ENCODE measurements at regions not wholly inside any gene's neighbourhood (a gene's known extent, or its start where the extent isn't known, plus 50 kb on each side); places are given as distances from the start of the nearest gene placed in this dataset.
A peak's percentile ranks its signal among the peaks of the same experiment; 100 is the strongest.

DNA sequence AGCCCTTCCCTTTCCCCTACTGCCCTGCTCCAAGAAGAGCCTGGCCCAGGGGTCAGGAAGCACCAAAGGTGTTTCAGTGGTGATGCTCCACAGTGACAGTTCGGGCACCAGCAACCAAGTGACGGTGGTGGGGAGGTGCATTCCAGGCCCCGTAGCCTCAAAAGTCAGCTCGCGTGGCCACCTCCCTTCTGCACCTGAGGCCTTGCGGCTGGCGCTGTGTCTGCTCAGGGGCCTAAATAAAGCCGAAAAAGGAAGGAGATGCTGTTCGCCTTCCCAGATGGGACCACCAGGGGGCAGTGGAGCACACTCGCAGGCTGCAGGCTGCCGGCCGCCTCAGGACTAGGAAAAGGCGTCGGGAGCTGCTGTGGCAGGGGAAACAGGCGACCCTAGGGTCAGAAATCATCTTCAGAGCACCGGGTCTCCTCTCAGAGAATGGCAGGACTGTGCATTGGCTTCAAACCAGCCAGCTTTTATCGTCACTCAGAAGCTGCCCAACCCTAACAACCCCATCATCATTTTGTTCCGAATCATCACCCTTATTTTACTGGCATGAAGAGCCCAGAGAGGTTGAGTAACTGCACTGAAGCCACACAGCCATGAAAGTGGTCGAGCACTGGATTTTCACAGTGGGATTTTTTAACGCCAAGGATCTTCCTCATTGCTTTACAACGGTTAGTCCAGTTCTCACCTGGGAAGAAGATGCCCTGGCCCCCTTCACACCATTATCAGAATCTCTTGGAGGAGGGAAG, 213.0 kb upstream of the CELF4 start:
- peak; percentile 67 to 71 for DNase-seq

DNA sequence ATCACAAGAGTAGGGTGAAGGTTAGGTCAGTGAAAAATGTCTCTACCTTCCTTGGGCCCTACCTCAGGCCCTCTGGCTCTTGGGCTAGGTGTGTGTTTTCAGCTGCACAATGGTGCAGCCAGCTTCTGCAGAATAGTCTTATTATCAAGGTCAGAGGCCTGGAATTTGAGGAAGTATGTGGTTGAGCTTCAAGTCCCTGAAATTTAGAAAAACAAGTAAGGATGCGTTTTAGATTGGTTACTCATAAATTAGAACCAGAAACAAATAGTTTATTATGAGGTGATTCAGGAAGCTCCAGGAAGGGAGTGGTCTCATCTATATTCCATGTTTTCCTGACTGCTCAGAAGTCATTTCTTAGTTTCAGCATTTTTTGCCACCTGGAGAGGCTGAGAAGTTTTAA, 204.2 kb upstream of the CELF4 start:
- peak; percentile 23 to 45 for DNase-seq

DNA sequence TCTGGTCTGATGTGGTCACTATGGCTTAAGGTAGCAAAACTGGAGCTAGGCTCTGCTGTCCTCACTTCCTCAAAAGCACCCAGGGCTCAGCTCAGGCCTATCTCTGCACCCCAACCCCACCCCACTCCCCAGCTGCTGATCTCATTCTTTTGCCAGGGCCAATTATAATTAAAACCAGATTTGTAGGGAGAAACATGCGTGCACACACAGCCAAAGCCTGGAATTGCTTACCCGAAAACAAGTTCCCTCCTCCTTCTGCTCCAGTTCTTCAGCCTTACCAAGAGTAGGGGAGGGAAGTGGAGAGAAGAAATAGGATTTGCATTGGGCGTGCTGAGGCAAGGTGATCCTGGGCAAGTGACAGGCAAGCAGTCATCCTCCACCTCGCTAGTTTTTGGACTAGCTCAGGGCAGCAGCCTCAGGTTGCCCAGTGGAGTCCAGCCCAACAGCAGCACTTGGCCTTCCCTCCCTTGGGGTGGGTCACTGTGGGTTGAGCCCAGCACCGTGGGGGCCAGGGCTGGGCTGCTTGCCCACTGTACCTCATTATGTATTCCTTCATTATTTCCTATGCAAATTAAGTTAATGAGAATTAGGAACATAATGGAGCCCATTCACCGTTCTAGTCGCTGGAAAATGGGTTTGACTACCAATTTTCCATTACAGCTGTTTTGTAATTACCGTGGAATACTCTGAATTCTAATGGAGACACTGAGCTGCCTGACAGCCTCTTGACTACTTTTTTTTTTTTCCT, 199.1 kb upstream of the CELF4 start:
- no peak for DNase-seq

DNA sequence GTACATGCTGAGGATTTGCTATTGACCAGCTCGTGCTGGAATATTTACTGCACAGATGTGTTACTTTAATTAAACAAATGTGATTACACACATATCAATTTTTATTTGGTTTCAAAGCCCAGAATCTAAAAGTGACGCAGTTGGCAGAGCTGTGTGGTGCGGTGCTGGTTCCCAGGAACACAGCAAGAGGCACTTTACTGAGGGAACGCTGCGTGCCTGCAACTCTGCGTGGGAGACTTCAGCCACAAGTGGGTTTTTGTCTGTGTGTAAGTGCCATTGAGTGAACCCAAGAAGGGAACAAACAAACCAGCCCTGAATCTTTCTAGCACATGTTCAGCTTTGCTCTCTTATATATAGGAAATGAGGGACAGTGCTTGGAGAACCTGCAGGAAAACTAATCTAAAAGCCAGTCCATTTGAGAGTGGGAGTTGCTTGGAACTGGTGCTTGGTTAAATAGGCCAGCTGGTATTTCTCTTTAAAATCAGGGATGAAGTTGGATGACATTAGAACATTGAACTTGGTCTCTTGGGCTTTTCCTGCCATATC, 196.6 kb upstream of the CELF4 start:
- DNase-seq, result no peak

DNA sequence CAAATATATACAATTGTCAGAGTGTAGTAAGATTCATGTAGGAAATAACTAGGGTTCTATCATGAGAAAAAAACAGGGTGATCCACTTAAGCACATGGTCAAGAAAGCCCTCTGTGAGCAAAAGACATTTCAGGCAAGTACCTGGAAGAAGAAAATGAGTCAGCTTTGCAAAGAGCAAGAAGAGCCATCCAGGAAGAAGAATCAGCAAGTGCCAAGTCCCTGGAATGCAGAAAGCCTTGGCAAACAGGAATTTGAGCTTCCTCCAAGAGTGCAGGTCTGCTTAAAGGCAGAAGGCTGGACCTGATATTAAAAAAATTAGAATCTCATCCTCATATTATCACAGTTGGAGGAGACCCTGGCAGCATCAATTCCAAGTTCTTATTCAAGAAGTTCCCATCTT, 188.5 kb upstream of the CELF4 start:
- DNase-seq, result no peak

DNA sequence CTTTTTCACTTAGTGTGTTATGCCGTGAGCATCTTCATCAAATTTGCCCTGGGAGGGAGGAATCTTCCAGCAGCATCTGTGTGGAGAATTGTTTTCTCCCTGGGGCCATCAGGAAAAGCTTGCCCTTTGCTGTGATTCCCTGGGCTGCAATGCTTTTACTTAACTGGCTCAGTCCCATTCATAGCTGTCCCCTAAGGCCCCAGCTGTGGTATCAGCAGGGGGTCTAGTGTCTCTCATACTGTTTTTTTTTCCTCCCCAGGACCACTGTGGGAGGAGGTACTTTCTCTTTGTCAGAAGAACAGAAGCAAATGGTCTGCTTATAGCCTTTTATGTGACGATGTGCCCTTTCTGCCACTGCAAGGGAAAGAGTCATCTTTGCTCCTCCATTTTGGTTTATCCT, 176.8 kb upstream of the CELF4 start:
- DNase-seq, result no peak

DNA sequence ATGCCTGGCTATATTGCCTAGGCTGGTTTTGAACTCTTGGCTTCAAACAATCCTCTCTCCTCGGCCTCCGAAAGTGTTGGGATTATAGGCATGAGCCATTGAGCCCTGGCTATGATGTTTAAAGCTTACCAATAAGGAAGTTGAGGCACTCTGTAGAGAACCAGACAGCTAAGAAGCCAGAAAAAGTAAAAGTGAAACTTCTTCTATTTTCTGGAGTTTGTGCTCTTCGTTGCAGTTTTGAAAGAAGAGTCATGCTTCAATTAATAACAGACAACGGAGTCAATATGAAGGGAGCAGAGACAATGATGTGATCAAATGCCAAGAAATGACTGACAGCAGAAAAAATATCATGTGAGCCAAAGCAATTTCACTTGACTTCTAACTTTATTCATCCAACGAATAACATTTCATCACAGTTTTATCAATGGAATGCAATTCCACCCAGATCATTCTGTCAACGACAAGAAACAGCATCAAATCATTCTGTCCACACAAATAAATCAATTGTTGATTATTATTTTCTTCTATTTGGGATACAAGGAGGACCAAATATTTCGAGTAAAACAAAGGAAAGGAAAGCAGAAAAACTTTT, 175.5 kb upstream of the CELF4 start:
- no peak for DNase-seq

DNA sequence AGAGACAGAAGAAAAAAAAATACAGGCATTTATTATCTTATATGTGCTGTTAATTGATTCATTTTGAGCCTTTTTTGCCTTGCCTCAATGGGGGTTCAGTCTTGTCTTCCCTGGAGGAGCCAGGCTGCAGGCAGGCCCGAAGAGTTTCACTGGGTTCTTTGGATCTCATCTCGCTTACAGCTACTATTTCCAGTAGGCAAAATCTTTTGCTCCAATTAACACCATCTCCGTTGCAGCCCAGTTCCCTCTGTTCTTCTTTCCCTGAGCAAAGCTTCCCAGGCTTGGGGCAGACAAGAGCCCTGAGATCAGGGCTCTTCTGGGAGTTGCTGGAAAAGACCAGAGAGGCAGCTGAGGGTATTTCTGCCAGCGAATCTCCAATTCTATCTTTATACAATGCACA, 168.8 kb upstream of the CELF4 start:
- DNase-seq, result no peak

DNA sequence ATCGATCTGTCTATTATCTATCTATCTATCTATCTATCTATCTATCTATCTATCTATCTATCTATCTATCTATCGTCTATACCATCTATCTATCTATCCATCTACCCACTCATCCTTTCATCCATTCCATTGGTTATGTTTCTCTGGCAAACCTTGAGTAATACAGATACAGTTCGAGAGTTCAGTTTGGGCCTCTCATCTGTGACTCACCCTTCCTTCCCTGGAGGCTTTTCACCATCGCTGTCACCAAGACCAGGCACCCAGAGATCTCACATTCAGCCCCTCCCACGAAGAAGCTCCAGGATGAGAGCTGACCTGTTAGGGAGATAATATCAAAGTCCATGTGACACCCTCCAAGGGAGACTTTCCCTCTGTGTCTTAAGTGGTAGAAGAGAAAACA, 164.1 kb upstream of the CELF4 start:
- peak in 1 of 2 experiments; percentile 9 for DNase-seq

DNA sequence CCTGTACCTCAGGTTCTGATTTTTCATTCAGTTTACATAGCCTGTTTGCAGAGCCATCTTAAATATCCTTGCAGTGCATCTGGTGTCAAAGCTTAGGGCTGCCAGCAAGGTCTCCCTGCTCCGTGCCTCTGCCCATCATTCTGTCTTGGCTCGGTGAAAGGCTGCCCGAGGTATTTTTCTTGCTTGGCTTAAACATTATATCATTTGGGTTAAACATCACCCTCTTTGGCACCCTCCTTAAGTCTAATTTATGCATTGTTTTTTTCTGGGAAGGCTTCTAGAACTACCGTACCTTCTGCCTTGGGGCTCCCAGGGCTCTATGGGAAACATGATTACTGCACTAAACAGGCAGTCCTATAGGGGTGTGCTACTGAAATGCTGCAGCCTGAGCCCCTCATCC, 158.6 kb upstream of the CELF4 start:
- DNase-seq, result no peak

DNA sequence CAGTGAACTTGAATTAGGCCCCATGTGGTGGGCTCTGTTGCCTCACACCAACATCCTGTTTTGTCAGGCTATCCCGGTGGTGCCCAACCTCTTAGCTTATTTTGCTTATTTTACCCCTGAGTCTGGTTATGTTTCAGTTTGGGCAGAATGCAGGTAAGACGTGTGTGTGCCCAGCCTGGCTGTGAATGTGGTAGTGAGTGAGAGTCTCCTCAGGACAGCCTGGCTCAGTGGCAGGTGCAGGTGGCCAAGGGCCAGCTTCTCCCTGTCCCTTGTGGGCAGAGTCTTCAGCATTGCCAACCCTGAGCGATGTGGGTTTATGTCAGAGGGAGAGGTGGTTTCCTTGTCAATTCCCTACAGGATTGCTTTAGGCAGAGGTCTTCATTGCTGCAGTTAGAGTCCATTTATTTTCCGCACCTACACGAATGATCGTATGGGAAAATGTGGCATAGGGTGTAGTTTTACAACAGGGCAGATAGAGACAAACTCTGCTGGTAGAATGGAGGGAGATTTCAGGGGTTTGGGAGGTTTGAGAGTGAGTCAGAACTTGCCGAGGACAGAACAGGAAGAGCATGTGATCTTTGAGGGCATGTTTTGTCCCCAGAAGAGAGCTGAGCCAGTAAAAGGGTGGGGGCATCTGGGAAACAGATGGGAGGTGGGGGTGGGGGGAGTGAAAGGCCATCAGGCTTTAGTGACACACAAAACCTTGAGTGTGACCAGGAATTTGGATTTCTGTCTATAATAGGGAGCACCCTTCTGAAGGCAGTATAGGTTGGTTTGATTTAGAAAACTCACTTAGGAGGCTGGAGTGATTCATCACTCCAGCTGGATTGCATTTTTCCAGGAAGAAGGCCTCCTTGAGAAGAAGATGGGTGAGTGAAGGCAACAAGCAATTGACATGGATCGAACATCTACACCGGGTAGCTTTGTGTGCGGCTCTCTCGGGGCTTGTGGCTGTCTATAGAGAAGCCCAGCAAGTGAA, 156.2 kb upstream of the CELF4 start:
- DNase-seq, result peak; percentile 88 to 89

DNA sequence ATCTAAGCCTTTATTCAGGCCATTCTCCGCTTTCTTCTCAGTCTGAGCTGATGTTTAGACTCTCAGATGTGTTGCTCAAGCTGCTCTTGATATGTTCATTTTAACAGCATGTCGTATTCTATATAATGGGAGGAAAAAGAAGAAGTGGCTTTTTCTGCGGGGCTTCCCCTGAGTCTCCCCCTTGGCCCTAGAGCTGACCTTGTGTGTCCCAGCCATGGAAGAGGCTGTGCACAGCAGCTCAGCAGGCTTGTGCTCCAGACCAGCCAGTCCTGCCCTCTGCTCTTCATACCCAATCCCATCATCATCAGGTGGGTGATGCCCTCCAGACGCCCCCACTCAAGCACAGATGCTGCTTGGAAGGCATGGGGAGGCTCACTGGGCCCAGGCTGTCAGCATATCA, 155.1 kb upstream of the CELF4 start:
- DNase-seq, result peak; percentile 45 to 61

DNA sequence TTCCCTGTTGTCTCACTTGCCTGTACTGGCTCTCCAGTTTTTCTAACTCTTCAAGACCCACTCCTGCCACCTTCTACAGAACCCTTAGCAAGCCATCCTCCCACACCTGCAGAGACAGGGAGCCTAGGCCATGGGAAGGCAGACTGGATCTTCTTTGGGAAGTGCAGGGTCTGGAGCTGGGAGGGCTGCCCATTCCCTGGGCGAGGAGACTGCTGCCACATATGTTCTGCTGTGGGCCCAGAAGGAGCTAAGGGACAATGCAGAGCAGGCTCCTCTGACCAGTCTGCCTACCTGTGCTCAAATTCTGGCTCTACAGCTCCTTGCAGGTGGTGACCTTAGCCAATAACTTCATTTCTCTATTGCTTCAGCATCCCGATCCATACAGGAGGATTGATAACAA, 152.1 kb upstream of the CELF4 start:
- no peak for DNase-seq

DNA sequence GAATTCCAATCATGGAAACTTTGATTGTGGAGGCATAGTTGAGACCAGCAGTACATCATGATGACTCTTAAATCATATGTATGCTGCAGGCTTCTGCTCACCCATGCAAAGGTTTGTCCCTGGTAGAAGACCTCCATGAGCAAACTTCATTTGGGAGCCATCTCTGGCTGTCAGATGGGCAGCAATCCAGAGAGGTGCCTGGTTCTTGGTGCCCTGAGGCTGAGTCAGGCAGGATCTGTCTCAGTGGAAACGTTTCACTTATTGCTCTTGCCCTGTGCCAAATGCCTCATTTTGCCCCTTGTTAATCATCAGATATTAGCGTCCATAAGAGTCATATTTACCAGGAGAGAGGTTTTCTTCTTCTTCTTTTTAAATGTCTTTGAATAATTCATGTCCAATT, 151.5 kb upstream of the CELF4 start:
- no peak for DNase-seq

DNA sequence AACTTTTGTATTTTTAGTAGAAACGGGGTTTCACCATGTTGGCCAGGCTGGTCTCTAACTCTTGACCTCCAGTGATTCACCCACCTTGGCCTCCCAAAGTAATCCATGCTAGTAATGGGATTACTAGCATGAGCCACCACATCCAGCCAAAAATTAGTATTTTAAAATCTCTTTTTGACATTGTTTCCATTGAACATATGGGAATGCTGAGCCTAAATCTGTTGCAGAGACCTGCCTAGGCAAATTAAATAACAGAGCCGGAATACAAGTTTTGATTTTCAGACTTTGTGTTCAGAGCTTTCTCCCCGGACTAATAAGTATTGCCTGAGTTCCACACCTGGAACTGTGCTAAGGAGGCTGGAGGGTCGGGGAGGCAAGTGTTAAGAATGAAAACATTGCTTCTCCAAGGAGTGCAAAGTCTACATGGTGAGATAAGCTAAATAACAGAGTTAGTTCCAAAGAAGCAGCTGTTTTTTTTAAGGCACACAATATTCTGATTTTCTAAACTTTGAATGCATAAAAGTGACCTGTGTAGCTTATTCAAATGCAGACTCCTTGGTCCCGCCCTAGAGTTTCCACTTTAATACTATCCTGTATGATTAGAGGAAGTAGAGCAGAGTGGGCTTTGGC, 150.6 kb upstream of the CELF4 start:
- no peak for DNase-seq

DNA sequence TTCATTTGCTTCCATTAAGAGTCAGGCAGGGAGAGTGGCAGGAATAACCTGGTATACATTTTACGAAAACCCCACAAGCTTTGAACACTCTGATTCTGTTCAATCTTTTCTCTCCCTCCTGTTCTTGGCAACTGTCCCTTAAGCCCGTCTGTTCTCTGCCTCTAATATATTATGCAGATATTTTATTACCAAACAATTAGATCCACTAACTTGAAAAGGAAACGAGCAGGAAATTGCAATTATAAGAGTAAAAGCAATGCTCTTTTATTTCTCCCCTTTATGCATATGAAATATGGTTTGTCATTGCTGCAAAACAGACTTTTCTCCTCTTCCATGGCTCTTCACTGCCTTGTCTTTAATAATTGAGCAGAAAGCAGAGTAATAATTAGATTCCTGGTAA, 149.1 kb upstream of the CELF4 start:
- no peak for DNase-seq

DNA sequence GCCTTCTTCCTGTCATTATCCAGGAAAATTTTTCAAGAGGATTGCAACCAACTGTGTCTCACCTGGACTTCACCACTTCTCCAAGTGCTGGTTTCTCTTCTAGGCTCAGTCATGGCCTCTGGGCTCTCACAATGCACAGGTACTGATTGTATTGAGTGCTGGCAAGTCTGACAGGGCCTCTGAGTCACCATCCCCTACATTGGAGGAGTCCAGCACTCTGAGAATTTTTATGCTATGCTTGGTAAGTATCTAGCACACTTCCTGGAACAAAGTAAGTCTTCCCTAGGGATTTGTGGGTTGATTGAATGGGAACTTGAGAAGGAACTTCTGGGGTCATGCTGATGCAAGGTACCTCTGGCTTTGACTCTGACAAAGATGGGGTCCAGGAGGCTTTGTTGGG, 147.2 kb upstream of the CELF4 start:
- DNase-seq, result no peak

DNA sequence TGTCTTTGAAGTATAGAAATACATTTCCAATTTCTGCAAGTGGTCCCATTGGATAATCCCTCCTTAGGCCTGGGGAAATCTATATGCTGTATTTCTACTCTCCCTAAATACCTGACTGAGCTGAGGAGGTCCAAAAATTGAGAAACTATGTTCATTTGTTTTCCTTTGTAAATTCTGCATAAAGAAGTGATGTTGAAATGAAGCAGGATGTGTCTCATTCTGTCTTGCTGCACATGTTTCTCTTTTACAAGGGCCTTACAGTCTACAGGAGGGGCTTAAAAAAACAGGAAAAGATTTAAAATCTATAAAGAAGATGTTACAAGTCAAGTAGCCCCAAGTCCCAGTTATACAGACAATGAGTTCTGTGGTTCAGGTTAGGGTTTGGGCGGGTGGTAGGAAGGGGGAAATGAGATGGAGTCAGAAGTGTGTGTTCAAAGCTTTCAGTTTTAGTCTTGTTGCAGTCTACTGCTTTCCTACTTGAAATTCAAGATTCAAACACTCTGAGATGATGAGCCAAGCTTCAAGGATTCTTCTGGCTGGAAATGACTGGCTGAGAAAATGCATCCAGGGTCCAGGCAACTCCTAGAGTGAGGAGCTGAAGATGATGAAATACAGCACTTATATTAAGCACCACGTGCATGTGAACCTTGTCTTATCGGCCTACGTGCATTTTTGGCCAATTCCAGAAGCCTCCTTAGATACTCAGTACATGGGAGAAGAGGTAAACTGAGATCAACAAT, 146.3 kb upstream of the CELF4 start:
- no peak for DNase-seq

DNA sequence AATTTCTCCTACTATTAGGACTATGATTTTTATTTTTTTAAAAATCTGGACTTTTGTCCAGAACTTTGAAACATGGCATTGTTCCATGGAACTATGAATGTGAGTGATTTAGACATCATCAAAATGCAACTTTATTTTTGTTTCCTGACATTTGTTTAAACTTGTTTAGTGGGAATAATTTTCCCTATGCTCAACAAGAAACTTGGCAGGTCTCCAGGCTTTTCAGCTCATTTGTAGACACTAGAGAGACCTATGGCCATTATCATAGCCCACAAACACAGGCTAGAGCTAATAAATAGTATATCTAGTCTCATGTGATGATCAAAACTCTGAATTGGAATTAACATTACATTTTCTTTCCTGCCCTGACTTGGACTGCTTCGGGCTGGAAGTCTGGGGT, 145.1 kb upstream of the CELF4 start:
- no peak for DNase-seq

DNA sequence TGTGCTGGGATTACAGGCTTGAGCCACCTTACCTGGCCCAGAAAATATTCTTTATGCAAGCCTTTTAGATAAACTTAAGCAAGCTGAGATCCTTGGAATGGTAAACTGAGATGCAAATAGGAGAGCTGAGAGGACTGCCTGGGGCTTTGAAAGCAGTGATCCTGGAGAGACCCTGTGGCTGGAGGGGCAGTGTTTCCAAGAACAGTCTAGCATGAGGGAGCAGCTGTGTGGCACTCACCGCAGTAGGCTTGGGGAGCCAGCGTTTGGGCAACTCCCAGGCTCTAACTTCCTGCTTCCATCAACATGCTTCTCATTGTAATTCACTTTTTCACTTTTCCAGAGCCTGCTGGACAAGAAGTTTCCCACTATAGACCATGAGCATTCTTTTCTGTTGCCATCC, 144.1 kb upstream of the CELF4 start:
- no peak for DNase-seq

DNA sequence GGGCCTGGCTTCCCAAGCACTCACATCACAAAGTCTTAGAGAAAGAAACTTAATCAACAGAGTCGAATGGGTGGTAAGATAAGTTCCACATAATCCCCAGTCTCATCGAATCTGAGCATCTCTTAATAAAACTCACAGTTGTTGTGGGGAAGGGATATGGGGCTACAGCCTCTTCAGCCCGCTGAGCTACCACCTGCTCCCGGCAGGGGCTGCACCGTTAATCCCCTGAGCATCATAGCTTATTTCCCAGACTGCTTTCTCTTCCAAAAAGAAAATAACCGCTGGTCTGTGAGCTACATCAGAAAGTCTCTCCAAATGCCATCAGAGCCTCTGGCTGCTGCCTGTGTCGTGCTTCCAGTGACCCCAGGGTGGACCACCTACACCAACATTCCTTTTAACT, 139.4 kb upstream of the CELF4 start:
- no peak for DNase-seq

DNA sequence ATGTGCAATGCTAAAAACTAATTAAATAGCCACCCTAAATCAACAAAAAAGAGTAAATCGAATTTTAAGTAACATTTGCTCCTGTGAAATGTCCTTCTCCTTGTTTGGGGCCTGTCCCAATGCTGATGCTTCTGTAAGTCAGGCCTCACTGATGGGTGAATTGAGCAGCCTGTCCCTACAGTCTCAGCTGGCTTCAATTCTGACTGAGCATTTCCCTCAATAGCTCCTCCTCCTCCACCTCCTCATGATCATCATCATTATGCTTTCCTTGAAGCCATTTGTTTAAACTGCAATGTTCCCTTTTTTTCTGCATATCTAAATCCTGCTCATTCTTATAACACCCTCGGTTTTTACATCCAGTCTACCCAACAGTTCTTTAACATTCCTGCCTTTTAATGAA, 137.2 kb upstream of the CELF4 start:
- no peak for DNase-seq
